ENCODE measurements at regions not wholly inside any gene's neighbourhood (a gene's known extent, or its start where the extent isn't known, plus 50 kb on each side); places are given as distances from the start of the nearest gene placed in this dataset.

- no peaks in the 10 kb centered on the region for H3K4me1 Mint-ChIP-seq (ENCODE audit: insufficient read depth, unreplicated experiment)
- no peak overlapping the region for H3K27ac Mint-ChIP-seq (ENCODE audit: low read depth, unreplicated experiment)
- peak; percentile 35 for DNase-seq (ENCODE audit: unreplicated experiment)
- no peaks in the 10 kb centered on the region for H3K9me3 Mint-ChIP-seq (ENCODE audit: unreplicated experiment)
- H3K27me3 Mint-ChIP-seq (ENCODE audit: insufficient read depth, unreplicated experiment), result no peaks in the 10 kb centered on the region
- intact Hi-C loops (cut with micrococcal nuclease), result no loop called here
- no peaks in the 10 kb centered on the region for H3K36me3 Mint-ChIP-seq (ENCODE audit: insufficient read depth, unreplicated experiment)
- BruUV-seq (replicated peaks), result no TSS peak
- ChIA-PET POLR2A (interaction anchor here (1.2 kb wide), 1 partner anchor 14 kb away, joined by 4 read pairs; no protein-coding TSS in a partner anchor), CTCF (interaction anchor here (0.6 to 1.0 kb wide), 2 partner anchors 10 to 26 kb away, joined by 3 read pairs; no protein-coding TSS in a partner anchor)
- TF ChIP-seq CTCF (IDR thresholded peaks at IDR 0.05; ENCODE audit: unreplicated experiment), result no peak
- H3K4me3 Mint-ChIP-seq (ENCODE audit: unreplicated experiment), result no peak overlapping the region
These were observed 513.7 kb upstream of the WWC1 start for GRCh38 chr5:167777746-167778145.

GRCh38 chr5:167778228-167778627 is 513.2 kb upstream of the WWC1 start:
- Mint-ChIP-seq H3K4me3 (ENCODE audit: unreplicated experiment) (no peak overlapping the region), H3K27ac (ENCODE audit: low read depth, unreplicated experiment) (no peak overlapping the region), H3K36me3 (ENCODE audit: insufficient read depth, unreplicated experiment) (no peaks in the 10 kb centered on the region), H3K9me3 (ENCODE audit: unreplicated experiment) (no peaks in the 10 kb centered on the region), H3K4me1 (ENCODE audit: insufficient read depth, unreplicated experiment) (no peaks in the 10 kb centered on the region), H3K27me3 (ENCODE audit: insufficient read depth, unreplicated experiment) (no peaks in the 10 kb centered on the region)
- DNase-seq (ENCODE audit: unreplicated experiment), result no peak
- POLR2A ChIA-PET, result interaction anchor here (1.2 kb wide), 1 partner anchor 15 kb away, joined by 4 read pairs; no protein-coding TSS in a partner anchor
- BruUV-seq (replicated peaks), result no TSS peak
- CTCF ChIA-PET, result interaction anchor here (0.6 to 1.0 kb wide), 2 partner anchors 9 to 25 kb away, joined by 3 read pairs; no protein-coding TSS in a partner anchor
- TF ChIP-seq CTCF (IDR thresholded peaks at IDR 0.05; ENCODE audit: unreplicated experiment), result no peak
- intact Hi-C loops (cut with micrococcal nuclease), result no loop called here

- no peak overlapping the region for H3K4me3 Mint-ChIP-seq (ENCODE audit: unreplicated experiment)
- POLR2A ChIA-PET, result no interaction called here
- no peaks in the 10 kb centered on the region for H3K27me3 Mint-ChIP-seq (ENCODE audit: insufficient read depth, unreplicated experiment)
- TF ChIP-seq CTCF (IDR thresholded peaks at IDR 0.05; ENCODE audit: unreplicated experiment), result no peak
- H3K36me3 Mint-ChIP-seq (ENCODE audit: insufficient read depth, unreplicated experiment), result no peaks in the 10 kb centered on the region
- CTCF ChIA-PET, result interaction anchor here (0.7 to 1.7 kb wide), 2 partner anchors 8 to 10 kb away, joined by 3 to 5 read pairs; no protein-coding TSS in a partner anchor
- no peak overlapping the region for H3K27ac Mint-ChIP-seq (ENCODE audit: low read depth, unreplicated experiment)
- DNase-seq (ENCODE audit: unreplicated experiment), result no peak
- H3K4me1 Mint-ChIP-seq (ENCODE audit: insufficient read depth, unreplicated experiment), result no peaks in the 10 kb centered on the region
- intact Hi-C loops (cut with micrococcal nuclease), result no loop called here
- no TSS peak for BruUV-seq (replicated peaks)
- no peaks in the 10 kb centered on the region for H3K9me3 Mint-ChIP-seq (ENCODE audit: unreplicated experiment)
These were observed 511.8 kb upstream of the WWC1 start for GRCh38 chr5:167779644-167780043.

GRCh38 chr5:167780177-167780576 is 511.3 kb upstream of the WWC1 start:
- H3K27me3 Mint-ChIP-seq (ENCODE audit: insufficient read depth, unreplicated experiment), result no peaks in the 10 kb centered on the region
- H3K36me3 Mint-ChIP-seq (ENCODE audit: insufficient read depth, unreplicated experiment), result no peaks in the 10 kb centered on the region
- BruUV-seq (replicated peaks), result no TSS peak
- no peak for DNase-seq (ENCODE audit: unreplicated experiment)
- no peaks in the 10 kb centered on the region for H3K9me3 Mint-ChIP-seq (ENCODE audit: unreplicated experiment)
- H3K27ac Mint-ChIP-seq (ENCODE audit: low read depth, unreplicated experiment), result no peak overlapping the region
- no peak for TF ChIP-seq CTCF (IDR thresholded peaks at IDR 0.05; ENCODE audit: unreplicated experiment)
- POLR2A ChIA-PET, result interaction anchor here (0.6 to 1.3 kb wide), 2 partner anchors 9 to 690 kb away, joined by 3 read pairs; no protein-coding TSS in a partner anchor
- CTCF ChIA-PET, result interaction anchor here (0.7 to 2.2 kb wide), 3 partner anchors 9 to 20 kb away, joined by 3 to 6 read pairs (median 5); no protein-coding TSS in a partner anchor
- intact Hi-C loops (cut with micrococcal nuclease), result no loop called here
- no peak overlapping the region for H3K4me3 Mint-ChIP-seq (ENCODE audit: unreplicated experiment)
- H3K4me1 Mint-ChIP-seq (ENCODE audit: insufficient read depth, unreplicated experiment), result no peaks in the 10 kb centered on the region

Measured in MCF 10A (cell line).